OCI-LY3 (cell line): ENCODE measurements at regions not wholly inside any gene's neighbourhood (a gene's known extent, or its start where the extent isn't known, plus 50 kb on each side); places are given as distances from the start of the nearest gene placed in this dataset.

ENCODE experiments used
- EZH2phosphoT487 ChIP-seq: fragments of 200-600 bp; shearing (Covaris generic); IDR thresholded peaks from 2 replicates; pipeline ENCODE4 v1.6.1; 2018; ENCODE audit warnings: antibody characterized with exemption, mixed run types, low read depth
- TF ChIP-seq, protein P1 (sequence below): fragments of 200-600, 300-600 bp; sonication (generic); IDR thresholded peaks from 2 replicates; pipeline ENCODE4 v1.5.1; 2014; ENCODE audit warnings: antibody characterized with exemption, low read length, low read depth

DNA sequence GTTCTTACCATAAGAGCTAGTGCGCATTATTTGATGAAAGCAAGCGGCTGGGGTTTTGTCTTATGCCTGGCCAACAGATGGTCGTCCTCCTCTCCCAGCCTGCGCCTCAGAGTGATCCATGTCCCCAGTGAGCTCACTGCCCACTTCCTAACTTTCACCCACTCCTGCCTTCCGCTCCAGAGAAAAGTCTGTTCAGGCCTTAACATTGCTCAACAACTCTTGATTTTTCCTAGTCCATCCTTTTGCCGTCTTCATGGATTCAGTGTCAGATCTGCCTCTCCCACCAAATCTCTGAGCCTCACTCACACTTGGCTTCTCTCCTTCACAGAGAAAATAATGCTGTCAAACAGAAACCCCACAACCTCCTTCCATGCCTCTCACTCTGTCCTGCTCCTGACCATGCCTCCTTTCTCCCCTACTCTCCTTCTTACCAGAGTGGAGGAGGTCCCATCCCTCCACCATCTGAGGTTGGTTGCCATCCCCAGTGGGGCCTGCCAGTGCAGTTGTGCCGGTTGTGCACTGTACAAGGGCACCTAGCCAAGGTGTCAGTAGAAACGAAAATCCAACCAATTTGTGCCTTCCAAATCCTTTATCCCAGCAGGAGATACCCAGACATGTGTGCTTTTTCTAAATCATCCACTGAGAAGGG lies 58.9 kb upstream of the SRSF6 start:
- TF ChIP-seq, protein P1, sequence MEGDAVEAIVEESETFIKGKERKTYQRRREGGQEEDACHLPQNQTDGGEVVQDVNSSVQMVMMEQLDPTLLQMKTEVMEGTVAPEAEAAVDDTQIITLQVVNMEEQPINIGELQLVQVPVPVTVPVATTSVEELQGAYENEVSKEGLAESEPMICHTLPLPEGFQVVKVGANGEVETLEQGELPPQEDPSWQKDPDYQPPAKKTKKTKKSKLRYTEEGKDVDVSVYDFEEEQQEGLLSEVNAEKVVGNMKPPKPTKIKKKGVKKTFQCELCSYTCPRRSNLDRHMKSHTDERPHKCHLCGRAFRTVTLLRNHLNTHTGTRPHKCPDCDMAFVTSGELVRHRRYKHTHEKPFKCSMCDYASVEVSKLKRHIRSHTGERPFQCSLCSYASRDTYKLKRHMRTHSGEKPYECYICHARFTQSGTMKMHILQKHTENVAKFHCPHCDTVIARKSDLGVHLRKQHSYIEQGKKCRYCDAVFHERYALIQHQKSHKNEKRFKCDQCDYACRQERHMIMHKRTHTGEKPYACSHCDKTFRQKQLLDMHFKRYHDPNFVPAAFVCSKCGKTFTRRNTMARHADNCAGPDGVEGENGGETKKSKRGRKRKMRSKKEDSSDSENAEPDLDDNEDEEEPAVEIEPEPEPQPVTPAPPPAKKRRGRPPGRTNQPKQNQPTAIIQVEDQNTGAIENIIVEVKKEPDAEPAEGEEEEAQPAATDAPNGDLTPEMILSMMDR = no peak
- TF ChIP-seq EZH2phosphoT487 = no peak
